Spleen (tissue), 11 donors: ENCODE measurements at regions not wholly inside any gene's neighbourhood (a gene's known extent, or its start where the extent isn't known, plus 50 kb on each side); places are given as distances from the start of the nearest gene placed in this dataset.

Source experiments
- DNase-seq: peaks from one replicate; pipeline ENCODE4 v3.0.0-alpha.2; 2020
- H3K27ac ChIP-seq, 8 donors: fragments of 200-600 bp; sonication (generic) in 7 of 8; 1 replicate in 4 of 8; 2 replicates in 4 of 8; pipeline versions ENCODE4 v1.5.0 to v1.8.0; 2016 to 2021; ENCODE audit warnings: inconsistent platforms in 4 of 8, mild to moderate bottlenecking in 4 of 8, moderate library complexity in 1 of 8
- H3K27me3 ChIP-seq, 7 donors: fragments of 200-600 bp; sonication (generic) in 6 of 7; replicated peaks in 1 of 7; 1 replicate in 4 of 7; 2 replicates in 3 of 7; pipeline versions ENCODE4 v1.5.0 to v1.8.0; 2016 to 2021; ENCODE audit warnings: inconsistent platforms in 3 of 7, mild to moderate bottlenecking in 1 of 7
- H3K36me3 ChIP-seq, 6 donors: fragments of 200-600 bp; sonication (generic) in 5 of 6; 1 replicate in 4 of 6; 2 replicates in 2 of 6; pipeline versions ENCODE4 v1.5.0 to v1.8.0; 2016 to 2021; ENCODE audit warnings: inconsistent platforms in 2 of 6
- H3K4me1 ChIP-seq, 6 donors: fragments of 200-600 bp; sonication (generic) in 5 of 6; 1 replicate in 3 of 6; 2 replicates in 3 of 6; pipeline versions ENCODE4 v1.5.0 to v1.8.0; 2016 to 2021; ENCODE audit warnings: inconsistent platforms in 3 of 6
- H3K4me3 ChIP-seq, 8 donors: fragments of 200-600 bp; sonication (generic) in 7 of 8; 1 replicate in 4 of 8; 2 replicates in 4 of 8; pipeline versions ENCODE4 v1.5.0 to v1.8.0; 2016 to 2021; ENCODE audit warnings: inconsistent platforms in 4 of 8, mild to moderate bottlenecking in 4 of 8, moderate library complexity in 2 of 8
- H3K9me3 ChIP-seq, 8 donors: fragments of 200-600 bp; sonication (generic) in 7 of 8; 1 replicate in 4 of 8; 2 replicates in 4 of 8; pipeline versions ENCODE4 v1.5.0 to v1.8.0; 2016 to 2021; ENCODE audit warnings: inconsistent platforms in 4 of 8
- CTCF ChIP-seq, 11 experiments: fragments of 200-600 bp in 7 of 11; fragments of 450-650 bp in 4 of 11; sonication (generic) in 4 of 11; IDR thresholded peaks in 8 of 11; conservative IDR thresholded peaks in 3 of 11; 1 replicate in 7 of 11; 2 replicates in 4 of 11; pipeline versions ENCODE4 v1.4.0 to v1.8.0; 2016 to 2021; ENCODE audit warnings: antibody characterized with exemption in 11 of 11, inconsistent platforms in 4 of 11, mild to moderate bottlenecking in 1 of 11
- POLR2A ChIP-seq, 3 donors: fragments of 450-650 bp; IDR thresholded peaks; one replicate each; pipeline ENCODE4 v1.5.1; 2017; ENCODE audit warnings: antibody characterized with exemption in 3 of 3, mild to moderate bottlenecking in 1 of 3
- POLR2AphosphoS5 ChIP-seq, 3 donors: sonication (generic); formaldehyde crosslinking; IDR thresholded peaks; one replicate each; pipeline ENCODE4 v1.5.1; 2017; ENCODE audit warnings: antibody characterized with exemption in 3 of 3
- WGBS, 5 donors: extraction: QIAGEN DNeasy Blood & Tissue Kit in 3 of 5; methylation state at CpG; one replicate each; pipeline versions ENCODE4 v1.1.5 to v1.1.7; 2013 to 2018; 5-methylcytosine and 5-hydroxymethylcytosine counted together
- intact Hi-C: fragments of 100-400 bp; cut with DNase I; formaldehyde crosslinking; loops from one replicate; pipeline ENCODE4 v1.15.0; 2023; ENCODE audit warnings: low total_unique reads
- donor health status: healthy with polysubstance abuse.
- donor health status: DM: no; HTN: no; CAD: no; lungs with moderate emphysema.
- donor health status: DM: no; HTN: no; CAD: no.
- donor health status: Bipolar disorder and iron deficiency.
- donor health status: healthy.
- donor health status: DM: no; HTN: no; CAD: no.
- donor health status: DM: yes; HTN: yes; CAD: no.

GRCh38 chr9:82167296-82167695, 178.7 kb downstream of the SPATA31D1 start:
- no peak overlapping the region for H3K27ac ChIP-seq
- no peak overlapping the region for H3K4me3 ChIP-seq
- no peaks in the 10 kb centered on the region for H3K27me3 ChIP-seq
- DNase-seq: no peak
- H3K9me3 ChIP-seq: peaks cover 0 to 2% (median 0%) of the 10 kb centered on the region in 8 donors
- WGBS, 5 donors: 73 to 91% (median 81%) methylated on average over 4 of the region's 4 CpGs
- intact Hi-C loops: no loop called here
- TF ChIP-seq POLR2A (IDR thresholded peaks at IDR 0.05): no peak
- peaks cover 0 to 14% (median 6%) of the 10 kb centered on the region in 6 donors for H3K4me1 ChIP-seq
- H3K36me3 ChIP-seq: no peaks in the 10 kb centered on the region

GRCh38 chr9:82168585-82168984, 180.0 kb downstream of the SPATA31D1 start:
- 75 to 92% (median 80%) methylated on average over 3 of the region's 3 CpGs for whole genome bisulfite sequencing, 5 donors
- no peak for TF ChIP-seq CTCF (IDR thresholded peaks at IDR 0.05 in 8 of 11, conservative IDR thresholded peaks at IDR 0.05 in 3 of 11)
- TF ChIP-seq POLR2A (IDR thresholded peaks at IDR 0.05): no peak
- no peak for TF ChIP-seq POLR2AphosphoS5 (IDR thresholded peaks at IDR 0.05)
- Histone ChIP-seq H3K27me3 (no peaks in the 10 kb centered on the region), H3K27ac (no peak overlapping the region), H3K9me3 (peaks cover 0 to 2% (median 0%) of the 10 kb centered on the region in 8 donors), H3K36me3 (no peaks in the 10 kb centered on the region), H3K4me3 (no peak overlapping the region), H3K4me1 (peaks cover 0 to 14% (median 6%) of the 10 kb centered on the region in 6 donors)
- DNase-seq: no peak
- intact Hi-C loops: no loop called here

- intact Hi-C loops: no loop called here
- WGBS, 5 donors: 46 to 67% (median 58%) methylated on average over 3 of the region's 3 CpGs
- Histone ChIP-seq H3K4me1 (peaks cover 0 to 14% (median 6%) of the 10 kb centered on the region in 6 donors), H3K36me3 (no peaks in the 10 kb centered on the region), H3K4me3 (no peak overlapping the region), H3K9me3 (no peaks in the 10 kb centered on the region), H3K27me3 (no peaks in the 10 kb centered on the region), H3K27ac (no peak overlapping the region)
- no peak for TF ChIP-seq POLR2AphosphoS5 (IDR thresholded peaks at IDR 0.05)
- TF ChIP-seq POLR2A (IDR thresholded peaks at IDR 0.05): no peak
- no peak for TF ChIP-seq CTCF (IDR thresholded peaks at IDR 0.05 in 8 of 11, conservative IDR thresholded peaks at IDR 0.05 in 3 of 11)
- DNase-seq: no peak
Measured at GRCh38 chr9:82170866-82171265, 182.3 kb downstream of the SPATA31D1 start.

- no peak for DNase-seq
- no peak for TF ChIP-seq POLR2A (IDR thresholded peaks at IDR 0.05)
- TF ChIP-seq CTCF (IDR thresholded peaks at IDR 0.05 in 8 of 11, conservative IDR thresholded peaks at IDR 0.05 in 3 of 11): no peak
- no peak for TF ChIP-seq POLR2AphosphoS5 (IDR thresholded peaks at IDR 0.05)
- intact Hi-C loops: no loop called here
- no peaks in the 10 kb centered on the region for H3K27me3 ChIP-seq
- H3K4me1 ChIP-seq: peaks cover 0 to 14% (median 6%) of the 10 kb centered on the region in 6 donors
- no peak overlapping the region for H3K4me3 ChIP-seq
- H3K27ac ChIP-seq: no peak overlapping the region
- WGBS, 5 donors: 80 to 92% (median 88%) methylated on average over 3 of the region's 3 CpGs
- H3K36me3 ChIP-seq: no peaks in the 10 kb centered on the region
- H3K9me3 ChIP-seq: peaks cover 0 to under 1% (median 0%) of the 10 kb centered on the region in 8 donors
Measured at GRCh38 chr9:82171271-82171670, 182.7 kb downstream of the SPATA31D1 start.

GRCh38 chr9:82180711-82181110, 192.1 kb downstream of the SPATA31D1 start:
- no peak overlapping the region for H3K27ac ChIP-seq
- intact Hi-C loops: no loop called here
- 79 to 92% (median 83%) methylated on average over 1 of the region's 1 CpG for WGBS, 5 donors
- H3K4me3 ChIP-seq: no peak overlapping the region
- H3K27me3 ChIP-seq: no peaks in the 10 kb centered on the region
- H3K9me3 ChIP-seq: peaks cover 0 to 4% (median 0%) of the 10 kb centered on the region in 8 donors
- H3K36me3 ChIP-seq: no peaks in the 10 kb centered on the region
- TF ChIP-seq CTCF (IDR thresholded peaks at IDR 0.05 in 8 of 11, conservative IDR thresholded peaks at IDR 0.05 in 3 of 11) (no peak), POLR2A (IDR thresholded peaks at IDR 0.05) (no peak), POLR2AphosphoS5 (IDR thresholded peaks at IDR 0.05) (no peak)
- DNase-seq: no peak
- H3K4me1 ChIP-seq: peaks cover 0 to 22% (median 0%) of the 10 kb centered on the region in 6 donors
